ENCODE measurements at regions not wholly inside any gene's neighbourhood (a gene's known extent, or its start where the extent isn't known, plus 50 kb on each side); places are given as distances from the start of the nearest gene placed in this dataset.
A peak's percentile ranks its signal among the peaks of the same experiment; 100 is the strongest.

GRCh38 chr17:13240851-13241250 is 223.0 kb upstream of the ELAC2 start (continued):
- TF ChIP-seq ZNF462 (CRISPR knock-in tag; IDR thresholded peaks at IDR 0.05): no peak

GRCh38 chr17:13230350-13231264 is 212.8 kb upstream of the ELAC2 start:
- Histone ChIP-seq H2AFZ (no peak overlapping the region), H3K4me3 (no peak overlapping the region), H3K27me3 (ENCODE audit: insufficient read depth) (no peaks in the 10 kb centered on the region), H3K9me2 (ENCODE audit: insufficient read depth) (peaks cover 4% of the 10 kb centered on the region; the same call in 1 of the 2 replicates), H3K4me2 (no peak overlapping the region), H4K20me1 (replicated peaks; ENCODE audit: insufficient read depth) (no peaks in the 10 kb centered on the region), H3K36me3 (ENCODE audit: insufficient read depth) (no peaks in the 10 kb centered on the region), H3K79me2 (replicated peaks; ENCODE audit: insufficient read depth) (no peaks in the 10 kb centered on the region), H3F3A (replicated peaks; ENCODE audit: low read depth) (no peaks in the 10 kb centered on the region), H3K4me1 (ENCODE audit: insufficient read depth) (peaks cover 6% of the 10 kb centered on the region; the same call in 1 of the 2 replicates), H3K27ac (ENCODE audit: low read depth) (no peak overlapping the region)
- Mint-ChIP-seq H3K36me3 (ENCODE audit: low read depth) (no peaks in the 10 kb centered on the region), H3K9me3 (no peaks in the 10 kb centered on the region; the same call in 2 of the 3 replicates), H3K4me3 (no peak overlapping the region), H3K27me3 (ENCODE audit: insufficient read depth, low read depth, poor library complexity) (peaks cover 2% of the 10 kb centered on the region), H3K27ac (no peak overlapping the region), H3K4me1 (peaks cover 22% of the 10 kb centered on the region)
- DNase-seq (ENCODE audit: low spot score) (peak; percentile 12), ATAC-seq (no peak)
- no peak for TF ChIP-seq CREB1 (CRISPR knock-in tag; IDR thresholded peaks at IDR 0.05; ENCODE audit: low read depth)
- TF ChIP-seq EZH2 (IDR thresholded peaks at IDR 0.05; ENCODE audit: low read depth, unreplicated experiment): no peak
- TF ChIP-seq ETS1 (IDR thresholded peaks at IDR 0.05): no peak
- TF ChIP-seq JUNB (IDR thresholded peaks at IDR 0.05; ENCODE audit: unreplicated experiment): no peak
- no peak for TF ChIP-seq ZNF462 (CRISPR knock-in tag; IDR thresholded peaks at IDR 0.05)
